Spinal cord (tissue), 9 donors: ENCODE measurements at regions not wholly inside any gene's neighbourhood (a gene's known extent, or its start where the extent isn't known, plus 50 kb on each side); places are given as distances from the start of the nearest gene placed in this dataset.
"Not testable (repeated sequence)": the region's sequence is repeated elsewhere in the genome, so short reads cannot be mapped to it uniquely, and the experiment has no call there.

Experiments
- DNase-seq, 6 donors: peaks; one replicate each; pipeline versions ENCODE4 v3.0.0 to v3.0.0-alpha.2; 2013 to 2015; ENCODE audit warnings: low spot score in 6 of 6, low read depth in 4 of 6
- H3K27ac ChIP-seq: one replicate; pipeline ENCODE4 v1.5.1; 2013; ENCODE audit warnings: low read depth, low read length, control low read depth
- H3K27me3 ChIP-seq: one replicate; pipeline ENCODE4 v1.6.1; 2013; ENCODE audit warnings: low read length; ENCODE audit not compliant: control insufficient read depth, insufficient read depth
- H3K36me3 ChIP-seq: one replicate; pipeline ENCODE4 v1.6.1; 2013; ENCODE audit warnings: low read length; ENCODE audit not compliant: control insufficient read depth, insufficient read depth
- H3K4me1 ChIP-seq: one replicate; pipeline ENCODE4 v1.6.1; 2013; ENCODE audit warnings: low read length; ENCODE audit not compliant: control insufficient read depth, insufficient read depth
- H3K4me3 ChIP-seq: one replicate; pipeline ENCODE4 v1.5.1; 2013; ENCODE audit warnings: low read depth, low read length, control low read depth
- H3K9me3 ChIP-seq: one replicate; pipeline ENCODE4 v1.6.1; 2013; ENCODE audit warnings: low read length; ENCODE audit not compliant: control insufficient read depth, insufficient read depth
- WGBS: methylation state at CpG from one replicate; pipeline ENCODE4 v1.1.5; 2013; ENCODE audit warnings: missing lambda C conversion rate; ENCODE audit not compliant: insufficient coverage; 5-methylcytosine and 5-hydroxymethylcytosine counted together
- donor health status: healthy.

DNA sequence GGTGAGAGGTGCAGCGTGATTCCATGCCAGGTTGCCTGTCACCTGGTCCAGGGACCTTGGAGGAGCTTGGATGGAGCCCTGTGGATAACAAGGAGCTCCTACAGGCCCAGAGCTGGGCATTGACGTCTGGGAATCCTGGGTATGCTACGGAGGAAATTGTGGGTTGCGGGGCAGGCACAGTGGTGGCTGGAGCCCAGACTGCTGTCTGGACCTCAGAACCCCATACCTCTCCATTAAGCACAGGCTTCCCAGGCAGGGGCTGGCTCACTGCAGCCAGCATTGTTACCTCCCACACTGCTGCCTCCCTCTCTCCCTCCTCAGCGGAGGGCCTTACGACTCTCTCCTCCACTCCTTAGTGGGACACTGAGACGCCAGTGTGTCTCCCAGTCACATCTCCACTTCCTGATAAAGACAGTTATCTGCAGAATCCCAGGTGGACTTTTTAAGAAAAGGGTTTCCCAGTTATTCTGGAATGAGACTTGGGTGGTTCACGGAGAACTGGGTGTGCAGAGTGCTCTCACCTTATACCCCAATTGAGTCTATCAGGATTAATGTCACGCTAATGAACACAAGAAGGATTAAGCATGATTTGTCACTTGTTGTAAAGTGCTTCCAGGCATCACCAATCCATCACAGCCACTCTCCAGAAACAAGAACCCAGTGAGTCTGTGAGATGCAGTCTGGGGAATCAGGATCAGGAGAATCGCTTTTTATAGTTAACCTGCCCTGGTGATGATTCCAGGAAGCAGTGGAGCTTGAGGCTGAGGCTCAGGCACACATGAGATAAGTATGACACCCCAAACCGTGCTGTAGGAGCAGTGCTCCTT, 309.4 kb downstream of the RPS24 start:
- Histone ChIP-seq H3K4me3 (no peak overlapping the region), H3K27ac (no peak overlapping the region), H3K36me3 (no peaks in the 10 kb centered on the region), H3K9me3 (no peaks in the 10 kb centered on the region), H3K4me1 (no peaks in the 10 kb centered on the region), H3K27me3 (no peaks in the 10 kb centered on the region)
- DNase-seq: no peak
- 85% methylated on average over 6 of the region's 11 CpGs for WGBS

DNA sequence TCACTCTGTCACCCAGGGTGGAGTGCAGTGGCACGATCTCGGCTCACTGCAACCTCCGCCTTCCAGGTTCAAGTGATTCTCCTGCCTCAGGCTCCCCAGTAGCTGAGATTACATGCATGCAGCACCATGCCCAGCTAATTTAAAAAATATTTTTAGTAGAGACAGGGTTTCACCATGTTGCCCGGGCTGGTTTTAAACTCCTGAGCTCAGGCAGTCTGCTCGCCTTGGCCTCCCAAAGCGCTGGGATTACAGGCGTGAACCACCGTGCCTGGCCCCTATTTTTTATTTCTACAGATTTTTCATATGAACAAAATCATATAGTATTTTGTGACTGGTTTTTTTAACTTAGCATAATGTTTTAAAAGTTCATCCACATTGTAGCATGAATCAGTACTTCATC, 310.6 kb downstream of the RPS24 start:
- H3K4me3 ChIP-seq, H3K27me3 ChIP-seq, H3K36me3 ChIP-seq, H3K4me1 ChIP-seq, H3K27ac ChIP-seq, H3K9me3 ChIP-seq, DNase-seq: not testable (repeated sequence)
- WGBS: 87% methylated on average over 4 of the region's 8 CpGs

DNA sequence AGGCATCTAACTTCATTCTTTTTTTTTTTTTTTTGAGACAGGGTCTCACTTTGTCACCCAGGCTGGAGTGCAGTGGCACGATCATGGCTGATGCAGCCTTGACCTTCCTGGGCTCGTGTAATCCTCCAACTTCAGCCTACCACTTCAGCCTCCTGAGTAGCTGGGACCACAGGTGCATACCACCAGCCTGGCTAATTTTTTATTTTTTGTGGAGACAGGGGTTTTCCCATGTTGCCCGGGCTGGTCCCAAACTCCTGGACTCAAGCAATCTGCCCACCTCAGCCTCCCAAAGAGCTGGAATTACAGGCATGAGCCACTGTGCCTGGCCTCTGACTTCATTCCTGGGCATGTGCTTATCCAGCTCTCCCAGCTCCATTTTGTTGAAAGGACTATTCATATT, 311.9 kb downstream of the RPS24 start:
- H3K4me3 ChIP-seq, H3K4me1 ChIP-seq, H3K27ac ChIP-seq, DNase-seq, H3K9me3 ChIP-seq, H3K27me3 ChIP-seq, H3K36me3 ChIP-seq: not testable (repeated sequence)
- 90% methylated on average over 2 of the region's 3 CpGs for WGBS

DNA sequence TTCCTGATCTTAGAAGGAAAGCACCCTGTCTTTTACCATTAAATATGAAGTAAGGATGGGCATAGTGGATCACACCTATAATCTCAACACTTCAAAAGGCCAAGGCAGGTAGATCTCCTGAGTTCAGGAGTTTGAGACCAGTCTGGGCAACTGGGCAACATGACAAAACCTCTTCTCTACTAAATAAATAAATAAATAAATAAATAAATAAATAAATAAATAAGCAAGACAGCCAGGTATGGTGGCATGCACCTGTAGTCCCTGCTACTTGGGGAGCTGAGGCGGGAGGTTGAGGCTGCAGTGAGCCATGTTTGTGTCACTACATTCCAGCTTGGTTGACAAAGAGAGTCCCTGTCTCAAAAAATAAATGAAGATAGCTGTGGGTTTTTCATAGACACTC, 313.1 kb downstream of the RPS24 start:
- Histone ChIP-seq H3K4me3 (no peak overlapping the region), H3K36me3 (no peaks in the 10 kb centered on the region), H3K27ac (no peak overlapping the region), H3K4me1 (no peaks in the 10 kb centered on the region), H3K27me3 (no peaks in the 10 kb centered on the region), H3K9me3 (no peaks in the 10 kb centered on the region)
- WGBS: 100% methylated on average over 1 of the region's 1 CpG
- DNase-seq: no peak

DNA sequence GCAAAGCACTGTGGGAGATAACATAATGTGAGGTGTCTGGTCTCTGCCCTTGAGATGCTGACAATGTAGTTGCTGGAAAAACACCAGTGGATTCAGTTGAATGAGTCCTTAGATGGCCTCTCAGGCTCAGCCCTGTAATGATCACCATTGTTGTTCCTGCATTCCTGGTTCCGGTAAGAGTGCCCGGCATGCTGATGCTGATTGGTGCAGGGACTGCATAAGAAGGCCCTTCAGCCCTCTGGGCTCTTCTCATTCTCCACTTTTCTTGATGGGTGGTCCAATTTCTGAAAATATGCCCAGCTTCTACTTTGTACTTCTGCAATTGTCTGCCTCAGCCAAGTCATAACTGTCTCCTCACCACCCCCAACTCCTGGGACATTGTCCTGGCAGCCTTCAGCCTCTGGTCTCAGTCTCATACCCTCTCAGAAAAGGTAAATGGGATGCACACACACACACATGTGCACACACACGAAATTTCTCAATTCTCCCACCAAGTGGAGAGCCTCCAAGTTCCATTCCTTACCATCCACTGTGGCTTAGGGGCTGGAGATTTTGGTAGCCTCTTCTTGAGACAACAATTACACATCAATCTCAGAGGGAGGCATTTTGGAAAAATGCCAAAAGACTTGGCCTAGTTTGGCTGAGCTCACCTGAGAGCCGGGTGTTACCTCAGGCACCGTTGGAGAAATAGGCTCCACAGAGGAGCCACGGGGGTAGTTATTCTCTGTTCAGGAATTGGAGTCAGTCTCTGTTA, 314.9 kb downstream of the RPS24 start:
- H3K4me3 ChIP-seq: no peak overlapping the region
- no peak for DNase-seq
- H3K27me3 ChIP-seq: no peaks in the 10 kb centered on the region
- no peaks in the 10 kb centered on the region for H3K9me3 ChIP-seq
- no peaks in the 10 kb centered on the region for H3K4me1 ChIP-seq
- H3K27ac ChIP-seq: no peak overlapping the region
- H3K36me3 ChIP-seq: no peaks in the 10 kb centered on the region
- WGBS: 71% methylated on average over 4 of the region's 6 CpGs

DNA sequence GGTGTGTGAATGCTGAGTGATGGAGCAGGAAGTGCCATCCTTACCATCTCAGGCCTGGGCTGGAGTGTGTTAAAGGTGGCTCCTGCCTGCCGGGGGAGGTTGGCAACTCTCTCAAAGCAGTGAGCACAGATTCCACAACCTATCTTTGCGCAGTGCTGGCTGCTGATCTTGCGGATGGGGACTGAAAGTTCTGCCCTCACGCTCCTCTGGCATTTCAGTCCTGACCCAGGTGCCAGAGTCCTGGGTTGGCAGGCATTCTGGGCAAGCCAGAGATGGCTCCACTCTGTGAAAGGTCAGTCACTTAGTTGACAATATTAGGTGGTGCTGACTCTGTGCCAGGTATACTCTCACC, 315.5 kb downstream of the RPS24 start:
- H3K4me1 ChIP-seq: no peaks in the 10 kb centered on the region
- WGBS: 84% methylated on average over 4 of the region's 4 CpGs
- no peak for DNase-seq
- no peaks in the 10 kb centered on the region for H3K9me3 ChIP-seq
- no peak overlapping the region for H3K27ac ChIP-seq
- no peaks in the 10 kb centered on the region for H3K27me3 ChIP-seq
- no peaks in the 10 kb centered on the region for H3K36me3 ChIP-seq
- H3K4me3 ChIP-seq: no peak overlapping the region

DNA sequence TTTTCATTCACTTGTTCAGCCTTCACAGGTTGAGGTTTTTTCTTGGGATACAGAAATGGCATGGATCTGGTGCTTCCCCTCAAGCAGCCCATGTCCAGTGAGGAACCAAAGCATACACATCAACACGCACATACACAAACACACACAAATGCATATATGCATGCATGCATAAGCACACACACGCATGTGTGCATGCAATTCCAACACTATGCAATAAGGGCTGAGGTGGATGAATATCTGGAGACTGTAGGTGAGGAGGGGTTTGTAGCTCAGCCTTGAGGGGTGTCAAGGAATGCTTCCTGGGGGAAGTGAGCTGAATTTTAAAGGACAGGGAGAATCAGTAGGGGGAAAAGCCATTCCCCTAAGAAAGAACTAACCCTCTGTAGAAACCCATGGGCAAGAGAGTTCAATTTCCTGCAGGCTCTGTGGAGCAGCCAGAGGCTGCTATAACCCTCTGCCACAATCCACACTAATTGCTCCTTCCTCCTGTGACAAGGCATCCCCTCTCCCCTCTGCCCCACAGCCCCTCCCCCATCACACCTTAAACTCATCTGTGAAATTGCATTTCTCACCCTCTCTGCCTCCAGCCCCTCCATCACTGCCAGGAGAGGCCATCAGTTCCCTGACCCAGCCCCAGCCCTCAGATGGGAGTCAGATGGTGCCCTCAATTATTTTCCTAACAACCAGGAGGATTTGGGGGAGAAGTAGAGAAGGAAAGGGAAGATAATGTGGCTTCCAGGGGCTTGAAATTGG, 316.4 kb downstream of the RPS24 start:
- no peaks in the 10 kb centered on the region for H3K27me3 ChIP-seq
- no peak overlapping the region for H3K27ac ChIP-seq
- no peak overlapping the region for H3K4me3 ChIP-seq
- H3K4me1 ChIP-seq: no peaks in the 10 kb centered on the region
- H3K9me3 ChIP-seq: no peaks in the 10 kb centered on the region
- no CpG with 5 or more reads among the region's 2 CpGs for WGBS
- no peaks in the 10 kb centered on the region for H3K36me3 ChIP-seq
- no peak for DNase-seq

DNA sequence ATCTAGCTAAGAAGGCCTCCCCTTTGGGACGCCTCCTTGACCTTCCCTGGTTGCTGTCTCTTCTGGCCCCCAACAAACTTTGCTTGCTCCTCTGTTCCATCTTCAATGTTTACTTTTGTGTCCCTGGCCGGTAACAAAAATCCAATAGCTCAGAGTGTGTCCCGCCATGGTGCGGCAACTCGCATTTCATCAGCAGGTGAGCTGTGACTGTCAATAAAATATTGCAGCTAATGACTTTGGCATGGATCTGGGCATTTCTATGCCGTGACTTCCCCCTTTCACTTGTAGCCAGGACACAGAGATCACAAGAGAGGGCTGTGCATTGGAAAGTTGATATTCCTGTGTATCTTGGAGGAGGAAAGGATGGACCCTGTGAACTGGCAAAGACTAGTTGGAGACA, 317.6 kb downstream of the RPS24 start:
- Histone ChIP-seq H3K4me3 (no peak overlapping the region), H3K27me3 (no peaks in the 10 kb centered on the region), H3K9me3 (no peaks in the 10 kb centered on the region), H3K36me3 (no peaks in the 10 kb centered on the region), H3K27ac (no peak overlapping the region), H3K4me1 (no peaks in the 10 kb centered on the region)
- DNase-seq: no peak
- WGBS: 97% methylated on average over 5 of the region's 6 CpGs

DNA sequence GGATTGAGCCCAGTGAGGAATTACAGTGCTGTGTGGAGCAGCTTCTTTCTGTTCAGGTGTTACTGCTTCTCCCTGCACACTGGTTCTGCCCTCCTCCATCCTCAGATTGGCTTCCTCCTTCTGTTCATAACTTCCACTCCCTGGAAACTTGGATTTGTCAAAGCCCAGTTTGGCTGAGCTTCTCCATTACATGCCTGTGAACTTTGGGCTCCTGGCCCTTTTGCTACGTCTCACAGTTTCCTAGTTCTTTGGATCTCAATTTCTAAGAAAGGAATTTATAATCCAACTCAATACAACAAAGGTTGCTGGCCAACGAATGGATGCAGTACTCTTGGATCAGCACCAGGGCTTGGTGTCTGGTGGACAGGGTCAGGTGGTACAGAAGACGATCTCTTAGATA, 318.1 kb downstream of the RPS24 start:
- no CpG with 5 or more reads among the region's 3 CpGs for WGBS
- H3K36me3 ChIP-seq: no peaks in the 10 kb centered on the region
- H3K27me3 ChIP-seq: no peaks in the 10 kb centered on the region
- no peak for DNase-seq
- no peak overlapping the region for H3K27ac ChIP-seq
- no peaks in the 10 kb centered on the region for H3K9me3 ChIP-seq
- H3K4me3 ChIP-seq: no peak overlapping the region
- H3K4me1 ChIP-seq: peaks cover 4% of the 10 kb centered on the region
